GM21367 (cell line): ENCODE measurements at regions not wholly inside any gene's neighbourhood (a gene's known extent, or its start where the extent isn't known, plus 50 kb on each side); places are given as distances from the start of the nearest gene placed in this dataset.
"Not testable (repeated sequence)": the region's sequence is repeated elsewhere in the genome, so short reads cannot be mapped to it uniquely, and the experiment has no call there.

Experiments used
- ATAC-seq: cut with Tn5 transposase; IDR thresholded peaks from one replicate; pipeline ENCODE4 v1.9.1; 2021; ENCODE audit not compliant: unreplicated experiment

- not testable (repeated sequence) for ATAC-seq
Observed at GRCh38 chr2:166744117-166744516, 144.2 kb upstream of the XIRP2 start.

GRCh38 chr2:166743482-166743881, 144.8 kb upstream of the XIRP2 start:
- ATAC-seq = not testable (repeated sequence)

GRCh38 chr2:166727095-166727494, 161.2 kb upstream of the XIRP2 start:
- ATAC-seq = peak; percentile 99

GRCh38 chr2:166725927-166726924, 162.1 kb upstream of the XIRP2 start:
- no peak for ATAC-seq

- no peak for ATAC-seq
Observed at GRCh38 chr2:166716968-166717367, 171.3 kb upstream of the XIRP2 start.

- no peak for ATAC-seq
Observed at GRCh38 chr2:166700079-166700478, 188.2 kb upstream of the XIRP2 start.

GRCh38 chr2:166695154-166695553, 193.1 kb upstream of the XIRP2 start:
- no peak for ATAC-seq

GRCh38 chr2:166686057-166686456, 192.0 kb upstream of the SCN7A start:
- not testable (repeated sequence) for ATAC-seq

- ATAC-seq = no peak
Observed at GRCh38 chr2:166677996-166678395, 183.9 kb upstream of the SCN7A start.

GRCh38 chr2:166676716-166677115, 182.7 kb upstream of the SCN7A start:
- no peak for ATAC-seq

GRCh38 chr2:166675553-166675952, 181.5 kb upstream of the SCN7A start:
- no peak for ATAC-seq

- ATAC-seq = no peak
Observed at GRCh38 chr2:166673986-166674385, 179.9 kb upstream of the SCN7A start.

GRCh38 chr2:166671801-166672200, 177.8 kb upstream of the SCN7A start:
- ATAC-seq = no peak

- no peak for ATAC-seq
Observed at GRCh38 chr2:166671235-166671634, 177.2 kb upstream of the SCN7A start.

GRCh38 chr2:166665991-166666940, 172.2 kb upstream of the SCN7A start:
- no peak for ATAC-seq

GRCh38 chr2:166661824-166662223, 167.8 kb upstream of the SCN7A start:
- ATAC-seq = no peak

- ATAC-seq = no peak
Observed at GRCh38 chr2:166661391-166661790, 167.3 kb upstream of the SCN7A start.

GRCh38 chr2:166658901-166659300, 164.9 kb upstream of the SCN7A start:
- no peak for ATAC-seq

- ATAC-seq = no peak
Observed at GRCh38 chr2:166653185-166653813, 159.2 kb upstream of the SCN7A start.

GRCh38 chr2:166651991-166652390, 157.9 kb upstream of the SCN7A start:
- no peak for ATAC-seq

GRCh38 chr2:166651080-166651675, 157.1 kb upstream of the SCN7A start:
- ATAC-seq = no peak
